GM13977 (cell line): ENCODE measurements at regions not wholly inside any gene's neighbourhood (a gene's known extent, or its start where the extent isn't known, plus 50 kb on each side); places are given as distances from the start of the nearest gene placed in this dataset.

Experiments
- DNase-seq: peaks from one replicate; pipeline ENCODE4 v3.0.0; 2012; ENCODE audit warnings: low spot score
- CTCF ChIP-seq: IDR thresholded peaks from 2 replicates; pipeline ENCODE4 v1.5.1; 2012; ENCODE audit warnings: mild to moderate bottlenecking, control low read depth; ENCODE audit not compliant: insufficient read depth; ENCODE audit errors: extremely low read depth, missing control alignments
- in situ Hi-C: fragments of 300-500 bp; cut with MboI; formaldehyde crosslinking; loops from one replicate; pipeline ENCODE4 v1.12.0; 2022; ENCODE audit warnings: low sequenced_read_pairs, low pct_unique_long_range_greater_than_20kb, mixed read lengths, inconsistent platforms; ENCODE audit not compliant: unreplicated experiment

DNA sequence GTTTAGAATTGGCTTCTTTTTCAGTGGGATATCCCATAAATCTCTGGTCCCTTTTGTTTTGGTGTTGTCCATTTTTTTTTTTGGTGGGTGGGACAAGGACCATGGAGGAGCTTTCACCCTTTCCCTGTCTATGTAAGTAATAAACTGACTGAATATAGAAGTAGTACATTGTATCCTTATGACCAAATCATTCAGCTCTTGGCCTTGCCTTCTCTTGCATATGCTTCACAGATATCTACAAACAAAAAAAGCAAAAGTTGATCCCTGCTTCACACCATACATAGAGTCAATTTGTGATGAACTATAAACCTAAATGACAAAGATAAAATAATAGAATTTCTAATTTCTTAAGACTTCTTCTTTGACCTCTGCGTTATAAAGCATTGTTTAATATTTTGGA lies 59.8 kb downstream of the SIX1 start:
- no peak for TF ChIP-seq CTCF

DNA sequence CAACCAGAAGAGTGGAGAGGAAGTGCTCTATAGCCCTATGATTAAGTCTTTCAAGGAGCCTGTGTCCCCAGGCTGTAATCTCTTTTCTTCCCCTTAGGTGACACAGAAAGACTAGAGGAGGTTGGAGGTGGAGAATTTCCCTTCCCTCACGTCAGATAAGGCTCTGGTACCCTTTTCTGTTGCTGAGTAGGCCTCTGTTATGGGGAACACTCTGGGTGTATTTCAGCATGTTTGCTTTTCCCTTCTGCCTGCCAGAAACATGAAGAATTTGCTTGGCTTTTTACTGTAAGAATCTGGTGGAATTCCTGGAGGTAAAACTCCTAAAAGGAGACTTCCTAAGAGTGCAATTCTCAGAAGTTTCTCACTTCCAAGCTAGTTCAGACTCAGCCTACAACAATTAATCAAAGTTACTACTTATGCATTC lies 58.3 kb downstream of the SIX1 start:
- DNase-seq: no peak
- no peak for TF ChIP-seq CTCF
- in situ Hi-C loops: no loop called here

More for the DNA sequence above, 59.8 kb downstream of the SIX1 start:
- in situ Hi-C loops: no loop called here
- DNase-seq: no peak
